Cardiac muscle cell (in vitro differentiated cells and primary cell): ENCODE measurements at regions not wholly inside any gene's neighbourhood (a gene's known extent, or its start where the extent isn't known, plus 50 kb on each side); places are given as distances from the start of the nearest gene placed in this dataset.

ENCODE experiments used
- DNase-seq, 2 donors: peaks; one replicate each; pipeline versions ENCODE4 v3.0.0 to v3.0.0-alpha.2; 2010 to 2017; ENCODE audit warnings: low read depth in 1 of 2, low spot score in 1 of 2
- H3K27ac ChIP-seq: fragments of 200-600 bp; sonication (generic); 2 replicates; pipeline ENCODE4 v1.5.1; 2016
- H3K27me3 ChIP-seq: fragments of 200-600 bp; sonication (generic); 2 replicates; pipeline ENCODE4 v1.6.0; 2016; ENCODE audit warnings: control low read depth
- H3K36me3 ChIP-seq: fragments of 200-600 bp; sonication (generic); 2 replicates; pipeline ENCODE4 v1.5.1; 2016; ENCODE audit warnings: control low read depth
- H3K4me1 ChIP-seq: fragments of 200-600 bp; sonication (generic); 2 replicates; pipeline ENCODE4 v1.8.1; 2017; ENCODE audit warnings: low read depth, mild to moderate bottlenecking, mixed run types
- H3K4me3 ChIP-seq: fragments of 200-600 bp; sonication (generic); 2 replicates; pipeline ENCODE4 v1.5.1; 2016; ENCODE audit warnings: mild to moderate bottlenecking
- H3K9me3 ChIP-seq: fragments of 200-600 bp; sonication (generic); 2 replicates; pipeline ENCODE4 v1.5.1; 2017; ENCODE audit warnings: low read depth, mild to moderate bottlenecking, control low read depth
- CTCF ChIP-seq: IDR thresholded peaks from 2 replicates; pipeline ENCODE4 v1.5.1; 2012; ENCODE audit warnings: low read depth, mild to moderate bottlenecking, low read length

- Histone ChIP-seq H3K4me3 (no peak overlapping the region), H3K27ac (no peak overlapping the region), H3K36me3 (no peaks in the 10 kb centered on the region), H3K4me1 (peaks cover 3% of the 10 kb centered on the region), H3K27me3 (no peaks in the 10 kb centered on the region), H3K9me3 (no peaks in the 10 kb centered on the region)
- no peak for TF ChIP-seq CTCF
- DNase-seq, result no peak
Observed at GRCh38 chr3:72572489-72573007, 275.7 kb downstream of the SHQ1 start.

GRCh38 chr3:72571638-72572114 lies 276.6 kb downstream of the SHQ1 start:
- peak; percentile 6 to 21 for DNase-seq
- no peaks in the 10 kb centered on the region for H3K27me3 ChIP-seq
- no peaks in the 10 kb centered on the region for H3K9me3 ChIP-seq
- peaks cover 6% of the 10 kb centered on the region for H3K4me1 ChIP-seq
- TF ChIP-seq CTCF, result no peak
- no peaks in the 10 kb centered on the region for H3K36me3 ChIP-seq
- no peak overlapping the region for H3K4me3 ChIP-seq
- no peak overlapping the region for H3K27ac ChIP-seq

GRCh38 chr3:72571052-72571451 lies 277.2 kb downstream of the SHQ1 start:
- H3K36me3 ChIP-seq, result no peaks in the 10 kb centered on the region
- no peak for TF ChIP-seq CTCF
- no peak overlapping the region for H3K27ac ChIP-seq
- no peak overlapping the region for H3K4me3 ChIP-seq
- peaks cover 6% of the 10 kb centered on the region for H3K4me1 ChIP-seq
- no peaks in the 10 kb centered on the region for H3K9me3 ChIP-seq
- no peaks in the 10 kb centered on the region for H3K27me3 ChIP-seq
- DNase-seq, result no peak

GRCh38 chr3:72569754-72570440 lies 278.3 kb downstream of the SHQ1 start:
- Histone ChIP-seq H3K36me3 (no peaks in the 10 kb centered on the region), H3K27ac (no peak overlapping the region), H3K9me3 (no peaks in the 10 kb centered on the region), H3K4me3 (no peak overlapping the region), H3K27me3 (no peaks in the 10 kb centered on the region), H3K4me1 (peaks cover 6% of the 10 kb centered on the region)
- no peak for DNase-seq
- no peak for TF ChIP-seq CTCF

- H3K36me3 ChIP-seq, result no peaks in the 10 kb centered on the region
- no peak overlapping the region for H3K4me3 ChIP-seq
- peaks cover 6% of the 10 kb centered on the region for H3K4me1 ChIP-seq
- H3K9me3 ChIP-seq, result no peaks in the 10 kb centered on the region
- no peak for DNase-seq
- no peak overlapping the region for H3K27ac ChIP-seq
- TF ChIP-seq CTCF, result no peak
- H3K27me3 ChIP-seq, result no peaks in the 10 kb centered on the region
Observed at GRCh38 chr3:72568083-72568482, 280.2 kb downstream of the SHQ1 start.
